H1 (cell line): ENCODE measurements at regions not wholly inside any gene's neighbourhood (a gene's known extent, or its start where the extent isn't known, plus 50 kb on each side); places are given as distances from the start of the nearest gene placed in this dataset.

Experiments
- CTCF ChIA-PET: fragments of 300-600 bp; sonication (Branson Sonifier 250); formaldehyde crosslinking; loops from one replicate; lab custom pipeline; 2021; ENCODE audit not compliant: partially characterized antibody; lab: Charles Lee
- POLR2A ChIA-PET: fragments of 300-600 bp; sonication (Branson Sonifier 250); formaldehyde crosslinking; loops from one replicate; lab custom pipeline; 2021; ENCODE audit warnings: inconsistent platforms; ENCODE audit not compliant: partially characterized antibody; lab: Charles Lee
- DNase-seq, 2 experiments: peaks; one replicate each; pipeline versions ENCODE4 v3.0.0 to v3.0.0-alpha.2; 2010 to 2022; ENCODE audit warnings: low spot score in 2 of 2, low read depth in 1 of 2, mixed read lengths in 1 of 2
- FAIRE-seq: peaks from 2 replicates; lab custom pipeline; 2011; peaks lifted over from hg19 to GRCh38; lab: Jason Lieb, UNC
- H2AFZ ChIP-seq: 2 replicates; pipeline ENCODE4 v1.8.1; 2012; ENCODE audit warnings: low read length, inconsistent platforms
- H2AK5ac ChIP-seq: 2 replicates; pipeline ENCODE4 v1.6.1; 2013; ENCODE audit warnings: low read depth, low read length
- H2BK120ac ChIP-seq: replicated peaks from 2 replicates; pipeline ENCODE3; 2013; ENCODE audit warnings: low read depth, low read length, inconsistent platforms
- H2BK12ac ChIP-seq: 2 replicates; pipeline ENCODE4 v1.6.1; 2013; ENCODE audit warnings: low read depth, low read length
- H2BK15ac ChIP-seq: 2 replicates; pipeline ENCODE4 v1.6.1; 2013; ENCODE audit warnings: low read length
- H2BK20ac ChIP-seq: 2 replicates; pipeline ENCODE4 v1.6.1; 2013; ENCODE audit warnings: low read length
- H2BK5ac ChIP-seq: 2 replicates; pipeline ENCODE4 v1.6.1; 2013; ENCODE audit warnings: low read depth, low read length
- H3K14ac ChIP-seq: 2 replicates; pipeline ENCODE4 v1.6.1; 2013; ENCODE audit warnings: inconsistent platforms; ENCODE audit not compliant: insufficient read length
- H3K18ac ChIP-seq: 2 replicates; pipeline ENCODE4 v1.6.1; 2013; ENCODE audit warnings: low read length; ENCODE audit errors: extremely low read depth
- H3K23ac ChIP-seq: 2 replicates; pipeline ENCODE4 v1.6.1; 2013; ENCODE audit warnings: inconsistent platforms; ENCODE audit not compliant: insufficient read length
- H3K23me2 ChIP-seq: 2 replicates; pipeline ENCODE4 v1.6.1; 2013; ENCODE audit warnings: low read depth, low read length
- H3K27ac ChIP-seq: 2 replicates; pipeline ENCODE4 v1.6.1; 2011; ENCODE audit warnings: low read depth, low read length, inconsistent platforms
- H3K27me3 ChIP-seq, 4 experiments: replicated peaks in 1 of 4; 1 replicate in 1 of 4; 2 replicates in 3 of 4; pipeline versions ENCODE4 v1.6.1 to v1.8.1; 2011 to 2013; ENCODE audit warnings: low read length in 3 of 4, mild to moderate bottlenecking in 3 of 4, inconsistent platforms in 2 of 4, mixed read lengths in 2 of 4, moderate library complexity in 1 of 4; ENCODE audit not compliant: control insufficient read depth in 3 of 4, insufficient read depth in 3 of 4; ENCODE audit errors: extremely low read depth in 1 of 4
- H3K36me3 ChIP-seq, 4 experiments: 2 replicates each; pipeline versions ENCODE4 v1.6.1 to v1.8.1; 2011 to 2013; ENCODE audit warnings: mild to moderate bottlenecking in 4 of 4, low read length in 3 of 4, moderate library complexity in 2 of 4, control low read depth in 1 of 4, inconsistent platforms in 1 of 4; ENCODE audit not compliant: insufficient read depth in 4 of 4, control insufficient read depth in 2 of 4
- H3K4ac ChIP-seq: replicated peaks from 2 replicates; pipeline ENCODE3; 2013; ENCODE audit warnings: low read length, low read depth, mixed read lengths, inconsistent platforms; ENCODE audit not compliant: insufficient read length
- H3K4me1 ChIP-seq, 4 experiments: replicated peaks in 1 of 4; 1 replicate in 1 of 4; 2 replicates in 3 of 4; pipeline versions ENCODE4 v1.6.1 to v1.8.1; 2011 to 2013; ENCODE audit warnings: low read length in 3 of 4, inconsistent platforms in 2 of 4, mixed read lengths in 1 of 4; ENCODE audit not compliant: insufficient read depth in 4 of 4, control insufficient read depth in 3 of 4
- H3K4me2 ChIP-seq, 2 experiments: 2 replicates each; pipeline versions ENCODE4 v1.6.1 to v1.8.1; 2011 to 2013; ENCODE audit warnings: low read depth in 2 of 2, low read length in 2 of 2, control low read depth in 1 of 2, inconsistent platforms in 1 of 2, mild to moderate bottlenecking in 1 of 2; ENCODE audit not compliant: insufficient read depth in 1 of 2
- H3K4me3 ChIP-seq, 4 experiments: fragments of 200-600, 300-600 bp in 1 of 4; sonication (generic), shearing (Covaris generic), sonication (Bioruptor Twin) in 1 of 4; 2 replicates each; pipeline versions ENCODE4 v1.5.1 to v1.8.1; 2011 to 2016; ENCODE audit warnings: low read length in 4 of 4, low read depth in 3 of 4, control low read depth in 2 of 4, inconsistent platforms in 2 of 4, mild to moderate bottlenecking in 2 of 4, mixed read lengths in 1 of 4, moderate library complexity in 1 of 4; ENCODE audit not compliant: insufficient read depth in 2 of 4; ENCODE audit errors: extremely low read depth in 1 of 4
- H3K56ac ChIP-seq: replicated peaks from 2 replicates; pipeline ENCODE3; 2013; ENCODE audit warnings: low read depth, mild to moderate bottlenecking, mixed read lengths, low read length, inconsistent platforms; ENCODE audit not compliant: insufficient read length
- H3K79me1 ChIP-seq: 2 replicates; pipeline ENCODE4 v1.6.1; 2013; ENCODE audit warnings: low read depth, low read length, control low read depth
- H3K79me2 ChIP-seq, 2 experiments: 2 replicates each; pipeline versions ENCODE4 v1.6.1 to v1.8.1; 2012 to 2013; ENCODE audit warnings: low read length in 2 of 2, mild to moderate bottlenecking in 2 of 2, inconsistent platforms in 1 of 2; ENCODE audit not compliant: insufficient read depth in 2 of 2, control insufficient read depth in 1 of 2
- H3K9ac ChIP-seq, 4 experiments: replicated peaks in 1 of 4; 1 replicate in 1 of 4; 2 replicates in 3 of 4; pipeline versions ENCODE4 v1.6.1 to v1.8.1; 2011 to 2013; ENCODE audit warnings: low read depth in 3 of 4, low read length in 3 of 4, control low read depth in 2 of 4, mild to moderate bottlenecking in 2 of 4, moderate library complexity in 2 of 4, inconsistent platforms in 1 of 4; ENCODE audit errors: extremely low read depth in 1 of 4
- H3K9me3 ChIP-seq, 2 experiments: 2 replicates each; pipeline versions ENCODE4 v1.6.1 to v1.8.1; 2012 to 2013; ENCODE audit warnings: mild to moderate bottlenecking in 2 of 2, moderate library complexity in 2 of 2, control low read depth in 1 of 2, inconsistent platforms in 1 of 2, low read depth in 1 of 2, low read length in 1 of 2, mixed read lengths in 1 of 2; ENCODE audit not compliant: insufficient read depth in 2 of 2
- H4K20me1 ChIP-seq, 2 experiments: replicated peaks in 1 of 2; 2 replicates each; pipeline versions ENCODE3 to v1.8.1; 2011 to 2013; ENCODE audit warnings: inconsistent platforms in 2 of 2, low read length in 2 of 2, mild to moderate bottlenecking in 1 of 2; ENCODE audit not compliant: insufficient read depth in 2 of 2, control insufficient read depth in 1 of 2
- H4K5ac ChIP-seq: 2 replicates; pipeline ENCODE4 v1.6.1; 2013; ENCODE audit warnings: low read length, low read depth, mixed read lengths, inconsistent platforms; ENCODE audit not compliant: insufficient read length
- H4K8ac ChIP-seq: 2 replicates; pipeline ENCODE4 v1.8.0; 2013; ENCODE audit warnings: mild to moderate bottlenecking, moderate library complexity, low read length, inconsistent platforms; ENCODE audit not compliant: insufficient read depth; ENCODE audit errors: extremely low read depth
- H4K91ac ChIP-seq: replicated peaks from 2 replicates; pipeline ENCODE3; 2013; ENCODE audit warnings: low read length, mixed read lengths, inconsistent platforms; ENCODE audit not compliant: insufficient read length
- BCL11A ChIP-seq, 2 experiments: IDR thresholded peaks; one replicate each; pipeline ENCODE4 v1.6.1; 2011; ENCODE audit warnings: low read depth in 2 of 2, low read length in 2 of 2, mild to moderate bottlenecking in 2 of 2
- CHD1 ChIP-seq: IDR thresholded peaks from 2 replicates; pipeline ENCODE4 v1.6.1; 2012; ENCODE audit warnings: low read depth, low read length, improper control_type of control experiment
- CREB1 ChIP-seq: IDR thresholded peaks from 2 replicates; pipeline ENCODE4 v1.6.1; 2012; ENCODE audit warnings: inconsistent platforms
- CTBP2 ChIP-seq: IDR thresholded peaks from 2 replicates; pipeline ENCODE4 v1.7.0; 2011; ENCODE audit warnings: borderline replicate concordance, mild to moderate bottlenecking, moderate library complexity, mixed read lengths, low read length; ENCODE audit not compliant: insufficient read depth, insufficient read length
- GABPA ChIP-seq: IDR thresholded peaks from 2 replicates; pipeline ENCODE4 v1.6.1; 2011; ENCODE audit warnings: mild to moderate bottlenecking, low read length, moderate library complexity, borderline replicate concordance; ENCODE audit not compliant: insufficient read depth
- RAD21 ChIP-seq, 2 experiments: IDR thresholded peaks in 1 of 2; conservative IDR thresholded peaks in 1 of 2; 2 replicates each; pipeline ENCODE4 v1.6.1; 2011; ENCODE audit warnings: low read depth in 2 of 2, low read length in 2 of 2, improper control_type of control experiment in 1 of 2, inconsistent platforms in 1 of 2, mild to moderate bottlenecking in 1 of 2, moderate library complexity in 1 of 2
- RBBP5 ChIP-seq: IDR thresholded peaks from 2 replicates; pipeline ENCODE4 v1.7.1; 2012; ENCODE audit warnings: low read depth, mild to moderate bottlenecking, inconsistent platforms, low read length, moderate library complexity, borderline replicate concordance
- SIN3A ChIP-seq, 2 experiments: IDR thresholded peaks in 1 of 2; conservative IDR thresholded peaks in 1 of 2; 2 replicates each; pipeline ENCODE4 v1.6.1; 2011 to 2012; ENCODE audit warnings: low read length in 2 of 2, improper control_type of control experiment in 1 of 2, low read depth in 1 of 2, mild to moderate bottlenecking in 1 of 2
- SIRT6 ChIP-seq: IDR thresholded peaks from one replicate; pipeline ENCODE4 v1.7.1; 2012; ENCODE audit warnings: low read length, inconsistent platforms
- SRF ChIP-seq: IDR thresholded peaks from 2 replicates; pipeline ENCODE4 v1.6.1; 2011; ENCODE audit warnings: mild to moderate bottlenecking, low read depth, low read length, moderate library complexity
- TCF12 ChIP-seq: IDR thresholded peaks from 2 replicates; pipeline ENCODE4 v1.6.1; 2011; ENCODE audit warnings: low read depth, mild to moderate bottlenecking, low read length
- WGBS, 2 experiments: shearing (Covaris generic) in 1 of 2; methylation state at CpG; one replicate each; pipeline versions ENCODE4 v1.1.6 to v1.1.7; 2013 to 2015; ENCODE audit warnings: low lambda C conversion rate in 2 of 2, mixed read lengths in 2 of 2, inconsistent platforms in 1 of 2, low coverage in 1 of 2, missing lambda C conversion rate in 1 of 2; ENCODE audit not compliant: insufficient replicate concordance in 2 of 2, insufficient coverage in 1 of 2, insufficient read length in 1 of 2; ENCODE audit errors: extremely low coverage in 1 of 2, missing lambda C conversion rate in 1 of 2; 5-methylcytosine and 5-hydroxymethylcytosine counted together

DNA sequence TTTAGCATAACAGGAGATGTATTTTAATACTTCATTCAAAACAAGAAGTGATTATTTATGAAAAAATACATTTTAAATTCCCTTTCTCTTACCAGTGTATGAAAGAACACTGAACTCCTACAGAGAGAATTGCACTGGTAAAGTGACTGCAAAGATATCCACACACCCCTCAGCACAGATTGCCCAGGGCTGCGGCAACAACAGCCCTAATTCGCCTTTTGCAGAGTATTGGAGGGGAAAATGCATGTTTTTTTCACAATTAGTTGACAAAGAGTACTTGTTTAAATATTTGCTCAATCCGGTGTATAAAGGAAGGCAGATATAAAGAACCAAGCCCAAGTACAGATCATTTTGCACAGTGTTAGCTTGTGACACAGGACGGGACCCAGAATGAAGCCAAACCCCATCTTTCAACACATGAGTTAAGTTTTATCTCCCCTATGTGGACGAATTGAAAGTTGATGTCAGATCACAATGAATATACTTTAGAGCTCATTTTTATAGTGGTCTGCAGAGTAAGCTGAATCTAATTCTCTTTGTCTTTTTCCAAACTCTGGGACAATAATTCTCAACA, 551.4 kb upstream of the IGFBP7 start:
- Histone ChIP-seq H2BK120ac (no peak overlapping the region), H3K79me2 (no peaks in the 10 kb centered on the region)
- WGBS, 2 experiments = 93% methylated on average over 5 of the region's 5 CpGs; no CpG with 5 or more reads in 1 of the 2 experiments
- TF ChIP-seq SIN3A (conservative IDR thresholded peaks at IDR 0.05 in 1 of 2, IDR thresholded peaks at IDR 0.05 in 1 of 2; ENCODE audit: low read depth in 1 of 2, low read length in 2 of 2) = no peak
- TF ChIP-seq CREB1 = no peak
- no peak for TF ChIP-seq SIRT6
- no peak for TF ChIP-seq SRF
- no peak for TF ChIP-seq CTBP2
- no peak for TF ChIP-seq TCF12
- TF ChIP-seq CHD1 = no peak
- TF ChIP-seq RBBP5 = no peak
- no peak for TF ChIP-seq BCL11A (IDR thresholded peaks at IDR 0.05; ENCODE audit: low read depth in 2 of 2, low read length in 2 of 2)
- no peak for TF ChIP-seq GABPA
- no peak for TF ChIP-seq RAD21 (IDR thresholded peaks at IDR 0.05 in 1 of 2, conservative IDR thresholded peaks at IDR 0.05 in 1 of 2; ENCODE audit: low read depth in 2 of 2, low read length in 2 of 2)

More for the DNA sequence above, 551.4 kb upstream of the IGFBP7 start:
- H2BK20ac ChIP-seq = no peak overlapping the region
- DNase-seq (no peak), FAIRE-seq (no peak)
- H3K4me3 ChIP-seq = no peak overlapping the region
- H3K23ac ChIP-seq = no peak overlapping the region
- no peak overlapping the region for H3K4me2 ChIP-seq
- H3K23me2 ChIP-seq = no peaks in the 10 kb centered on the region
- no peak overlapping the region for H3K27ac ChIP-seq
- no peak overlapping the region for H2AFZ ChIP-seq
- H3K36me3 ChIP-seq = no peaks in the 10 kb centered on the region
- H2BK12ac ChIP-seq = no peak overlapping the region
- H3K9ac ChIP-seq = no peak overlapping the region
- no peaks in the 10 kb centered on the region; a peak in 1 of 7 replicates for H3K27me3 ChIP-seq
- no peak overlapping the region for H4K5ac ChIP-seq
- H3K14ac ChIP-seq = no peak overlapping the region
- H3K79me1 ChIP-seq = no peaks in the 10 kb centered on the region
- POLR2A ChIA-PET = no interaction called here
- no peak overlapping the region for H2BK5ac ChIP-seq
- H4K91ac ChIP-seq = no peak overlapping the region
- H4K8ac ChIP-seq = no peak overlapping the region
- H3K9me3 ChIP-seq = no peaks in the 10 kb centered on the region; a peak in 1 of 4 replicates
- no peak overlapping the region for H2BK15ac ChIP-seq
- H2AK5ac ChIP-seq = no peak overlapping the region
- CTCF ChIA-PET = interaction anchor here (0.6 to 0.8 kb wide), 2 partner anchors 33 to 921 kb away, joined by 3 read pairs; no protein-coding TSS in a partner anchor
- H3K4me1 ChIP-seq = no peaks in the 10 kb centered on the region
- no peak overlapping the region for H3K56ac ChIP-seq
- H4K20me1 ChIP-seq = no peaks in the 10 kb centered on the region
- H3K4ac ChIP-seq = no peak overlapping the region
- H3K18ac ChIP-seq = no peak overlapping the region
